Left cardiac atrium (tissue), 4 donors: ENCODE measurements at regions not wholly inside any gene's neighbourhood (a gene's known extent, or its start where the extent isn't known, plus 50 kb on each side); places are given as distances from the start of the nearest gene placed in this dataset.

ENCODE experiments used
- ATAC-seq, 2 donors: fragments of 200-7000 bp; cut with Tn5 transposase; one replicate each; pipeline ENCODE4 v1.9.1; 2020; ENCODE audit warnings: mild to moderate bottlenecking in 2 of 2, moderate library complexity in 2 of 2
- DNase-seq: peaks from one replicate; pipeline ENCODE4 v3.0.0-alpha.2; 2020
- intact Hi-C, 2 donors: fragments of 100-400 bp; cut with DNase I; formaldehyde crosslinking; loops; one replicate each; pipeline versions ENCODE4 v1.14.1 to v1.15.1; 2022 to 2023
- donor health status: DM: no; HTN: yes; CAD: no.
- donor health status: DM: no; HTN: yes; CAD: no; lungs with severe emphysema.
- donor health status: DM: yes; HTN: yes; CAD: no.
- donor health status: Dilated cardiomyopathy.

- intact Hi-C loops, result no loop called here
- DNase-seq, result no peak
- ATAC-seq, result no peak
Measured at GRCh38 chr18:40612356-40612755, 1342.7 kb upstream of the PIK3C3 start.

- DNase-seq (no peak), ATAC-seq (no peak)
- intact Hi-C loops, result no loop called here
Measured at GRCh38 chr18:40608226-40608625, 1346.8 kb upstream of the PIK3C3 start.

- intact Hi-C loops, result no loop called here
- DNase-seq, result no peak
- no peak for ATAC-seq
Measured at GRCh38 chr18:40607542-40608148, 1347.4 kb upstream of the PIK3C3 start.

GRCh38 chr18:40606996-40607395 is 1348.0 kb upstream of the PIK3C3 start:
- ATAC-seq (no peak), DNase-seq (no peak)
- intact Hi-C loops, result no loop called here

GRCh38 chr18:40583671-40584070 is 1371.4 kb upstream of the PIK3C3 start:
- ATAC-seq (no peak), DNase-seq (no peak)
- intact Hi-C loops, result no loop called here

- ATAC-seq, result no peak
- intact Hi-C loops, result no loop called here
- DNase-seq, result no peak
Measured at GRCh38 chr18:40582105-40582504, 1372.9 kb upstream of the PIK3C3 start.

GRCh38 chr18:40577981-40578365 is 1377.1 kb upstream of the PIK3C3 start:
- DNase-seq (no peak), ATAC-seq (no peak)
- intact Hi-C loops, result no loop called here

- intact Hi-C loops, result no loop called here
- no peak for ATAC-seq
- DNase-seq, result no peak
Measured at GRCh38 chr18:40577239-40577980, 1377.6 kb upstream of the PIK3C3 start.

GRCh38 chr18:40576507-40577115 is 1378.4 kb upstream of the PIK3C3 start:
- DNase-seq (no peak), ATAC-seq (no peak)
- intact Hi-C loops, result no loop called here

GRCh38 chr18:40570615-40571014 is 1384.4 kb upstream of the PIK3C3 start:
- intact Hi-C loops, result no loop called here
- DNase-seq (no peak), ATAC-seq (no peak)

GRCh38 chr18:40569605-40570004 is 1385.4 kb upstream of the PIK3C3 start:
- intact Hi-C loops, result no loop called here
- no peak for ATAC-seq
- DNase-seq, result no peak

GRCh38 chr18:40566510-40566844 is 1388.6 kb upstream of the PIK3C3 start:
- ATAC-seq (no peak), DNase-seq (no peak)
- intact Hi-C loops, result no loop called here

- DNase-seq, result no peak
- intact Hi-C loops, result no loop called here
- ATAC-seq, result no peak
Measured at GRCh38 chr18:40565805-40566509, 1389.1 kb upstream of the PIK3C3 start.

GRCh38 chr18:40559556-40559955 is 1395.5 kb upstream of the PIK3C3 start:
- no peak for ATAC-seq
- no peak for DNase-seq
- intact Hi-C loops, result no loop called here

- intact Hi-C loops, result no loop called here
- DNase-seq, result no peak
- ATAC-seq, result no peak
Measured at GRCh38 chr18:40558706-40559392, 1396.2 kb upstream of the PIK3C3 start.

GRCh38 chr18:40555914-40556313 is 1399.1 kb upstream of the PIK3C3 start:
- DNase-seq (no peak), ATAC-seq (no peak)
- intact Hi-C loops, result no loop called here

GRCh38 chr18:40553029-40553428 is 1402.0 kb upstream of the PIK3C3 start:
- ATAC-seq (no peak), DNase-seq (no peak)
- intact Hi-C loops, result no loop called here

GRCh38 chr18:40546875-40547274 is 1408.2 kb upstream of the PIK3C3 start:
- intact Hi-C loops, result no loop called here
- ATAC-seq (no peak), DNase-seq (no peak)

GRCh38 chr18:40534723-40535122 is 1420.3 kb upstream of the PIK3C3 start:
- ATAC-seq (no peak), DNase-seq (no peak)
- intact Hi-C loops, result no loop called here

- ATAC-seq (no peak), DNase-seq (no peak)
- intact Hi-C loops, result no loop called here
Measured at GRCh38 chr18:40532046-40532445, 1423.0 kb upstream of the PIK3C3 start.
